Ectodermal cell (in vitro differentiated cells): ENCODE measurements at regions not wholly inside any gene's neighbourhood (a gene's known extent, or its start where the extent isn't known, plus 50 kb on each side); places are given as distances from the start of the nearest gene placed in this dataset.

Source experiments
- H3K27ac ChIP-seq: 2 replicates; pipeline ENCODE4 v1.7.0; 2013; ENCODE audit warnings: mild to moderate bottlenecking, low read depth, low read length; ENCODE audit not compliant: insufficient read depth, poor library complexity, severe bottlenecking
- H3K27me3 ChIP-seq: 2 replicates; pipeline ENCODE4 v1.7.0; 2013; ENCODE audit warnings: mild to moderate bottlenecking, low read length; ENCODE audit not compliant: insufficient read depth, control insufficient read depth, poor library complexity, severe bottlenecking
- H3K36me3 ChIP-seq: one replicate; pipeline ENCODE4 v1.7.0; 2013; ENCODE audit warnings: low read length; ENCODE audit not compliant: control insufficient read depth, insufficient read depth
- H3K4me1 ChIP-seq: one replicate; pipeline ENCODE4 v1.7.0; 2013; ENCODE audit warnings: low read length; ENCODE audit not compliant: control insufficient read depth, insufficient read depth
- H3K4me3 ChIP-seq: 2 replicates; pipeline ENCODE4 v1.7.0; 2013; ENCODE audit warnings: low read depth, low read length, control low read depth; ENCODE audit not compliant: insufficient read depth
- H3K9me3 ChIP-seq: 2 replicates; pipeline ENCODE4 v1.7.0; 2013; ENCODE audit warnings: mild to moderate bottlenecking, low read length, moderate library complexity; ENCODE audit not compliant: control insufficient read depth
- WGBS, 2 experiments: methylation state at CpG; one replicate each; pipeline ENCODE4 v1.1.7; 2013; ENCODE audit warnings: missing lambda C conversion rate in 2 of 2; 5-methylcytosine and 5-hydroxymethylcytosine counted together

GRCh38 chr10:58885146-58885545 is 291.3 kb upstream of the PHYHIPL start:
- WGBS, 2 experiments, result 92 to 94% methylated on average over 2 of the region's 3 CpGs
- Histone ChIP-seq H3K4me1 (no peaks in the 10 kb centered on the region), H3K36me3 (no peaks in the 10 kb centered on the region), H3K4me3 (no peak overlapping the region), H3K27me3 (no peaks in the 10 kb centered on the region), H3K9me3 (peaks cover 2% of the 10 kb centered on the region), H3K27ac (no peak overlapping the region)

DNA sequence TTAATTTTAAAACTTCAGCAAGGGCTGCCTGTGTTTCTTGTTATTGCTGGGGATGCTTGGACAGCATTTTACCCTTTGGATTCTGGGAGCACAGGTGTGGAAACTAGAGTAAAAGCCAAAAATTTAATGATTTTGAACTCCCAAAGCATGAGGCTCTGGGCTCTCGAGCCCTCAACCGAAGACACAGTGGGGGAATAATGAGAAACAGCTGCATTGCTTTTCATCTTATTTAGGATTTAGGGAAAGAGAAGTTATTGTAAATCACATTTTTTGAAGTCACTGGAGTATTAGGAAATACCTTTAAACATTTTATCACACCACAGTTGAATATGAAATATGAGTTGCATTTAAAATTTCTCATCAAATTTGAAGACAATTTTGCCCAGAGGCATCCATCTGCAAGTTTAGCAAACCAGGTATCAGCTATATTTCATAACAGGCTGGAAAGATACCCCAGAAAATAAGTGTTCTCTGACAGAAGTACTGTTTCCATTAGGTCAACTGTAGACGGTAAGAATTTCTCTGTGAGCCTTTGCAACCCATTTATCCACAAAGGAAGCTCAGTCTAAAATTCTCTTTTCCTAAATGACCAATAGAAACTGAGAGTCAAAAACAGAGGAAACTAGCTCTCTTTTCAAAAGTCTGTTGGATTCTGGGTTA is 290.6 kb upstream of the PHYHIPL start:
- Histone ChIP-seq H3K9me3 (peaks cover 2% of the 10 kb centered on the region), H3K4me1 (no peaks in the 10 kb centered on the region), H3K27ac (no peak overlapping the region), H3K36me3 (no peaks in the 10 kb centered on the region), H3K4me3 (no peak overlapping the region), H3K27me3 (no peaks in the 10 kb centered on the region)
- 93 to 94% methylated on average over 3 of the region's 3 CpGs for WGBS, 2 experiments

GRCh38 chr10:58886406-58886805 is 290.0 kb upstream of the PHYHIPL start:
- no peaks in the 10 kb centered on the region for H3K27me3 ChIP-seq
- no peaks in the 10 kb centered on the region for H3K36me3 ChIP-seq
- H3K9me3 ChIP-seq, result peaks cover 2% of the 10 kb centered on the region
- H3K4me3 ChIP-seq, result no peak overlapping the region
- H3K4me1 ChIP-seq, result no peaks in the 10 kb centered on the region
- H3K27ac ChIP-seq, result no peak overlapping the region
- whole genome bisulfite sequencing, 2 experiments, result 86 to 96% methylated on average over 1 to 2 of the region's 2 CpGs

DNA sequence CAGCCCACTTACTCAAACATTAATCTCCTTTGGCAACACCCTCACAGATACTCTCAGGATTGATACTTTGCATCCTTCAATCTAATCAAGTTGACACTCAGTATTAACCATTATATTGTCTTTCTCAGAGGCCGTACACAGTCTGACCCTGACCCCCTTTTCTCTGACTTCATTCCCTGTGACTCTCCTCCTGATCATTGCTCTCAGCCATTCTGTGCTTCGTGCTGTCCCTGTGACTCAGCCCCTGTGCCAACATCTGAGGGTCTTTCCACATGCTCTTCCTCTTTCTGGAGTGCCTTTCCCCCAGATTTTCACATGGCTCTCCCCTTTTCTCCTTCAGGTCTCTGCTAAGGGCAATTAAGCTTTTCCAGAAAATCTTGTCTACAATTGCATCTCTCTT is 289.0 kb upstream of the PHYHIPL start:
- no peaks in the 10 kb centered on the region for H3K36me3 ChIP-seq
- no peaks in the 10 kb centered on the region for H3K9me3 ChIP-seq
- no peak overlapping the region for H3K27ac ChIP-seq
- no peaks in the 10 kb centered on the region for H3K27me3 ChIP-seq
- no peaks in the 10 kb centered on the region for H3K4me1 ChIP-seq
- H3K4me3 ChIP-seq, result no peak overlapping the region
- 89 to 90% methylated on average over 2 of the region's 2 CpGs for WGBS, 2 experiments

- no peak overlapping the region for H3K4me3 ChIP-seq
- H3K4me1 ChIP-seq, result no peaks in the 10 kb centered on the region
- whole genome bisulfite sequencing, 2 experiments, result 78% methylated on average over 3 of the region's 3 CpGs
- no peaks in the 10 kb centered on the region for H3K36me3 ChIP-seq
- no peak overlapping the region for H3K27ac ChIP-seq
- no peaks in the 10 kb centered on the region for H3K9me3 ChIP-seq
- no peaks in the 10 kb centered on the region for H3K27me3 ChIP-seq
Measured at GRCh38 chr10:58888957-58889356, 287.5 kb upstream of the PHYHIPL start.

- no peak overlapping the region for H3K27ac ChIP-seq
- H3K4me3 ChIP-seq, result no peak overlapping the region
- no peaks in the 10 kb centered on the region for H3K4me1 ChIP-seq
- H3K27me3 ChIP-seq, result no peaks in the 10 kb centered on the region
- 74 to 88% methylated on average over 3 of the region's 3 CpGs for WGBS, 2 experiments
- H3K36me3 ChIP-seq, result no peaks in the 10 kb centered on the region
- no peaks in the 10 kb centered on the region for H3K9me3 ChIP-seq
Measured at GRCh38 chr10:58892031-58892531, 284.4 kb upstream of the PHYHIPL start.

- H3K4me3 ChIP-seq, result no peak overlapping the region
- no peaks in the 10 kb centered on the region for H3K36me3 ChIP-seq
- H3K9me3 ChIP-seq, result no peaks in the 10 kb centered on the region
- H3K4me1 ChIP-seq, result no peaks in the 10 kb centered on the region
- H3K27me3 ChIP-seq, result no peaks in the 10 kb centered on the region
- WGBS, 2 experiments, result 69 to 91% methylated on average over 2 of the region's 2 CpGs
- no peak overlapping the region for H3K27ac ChIP-seq
Measured at GRCh38 chr10:58894929-58895328, 281.5 kb upstream of the PHYHIPL start.

GRCh38 chr10:58896229-58896628 is 280.2 kb upstream of the PHYHIPL start:
- no peak overlapping the region for H3K27ac ChIP-seq
- H3K4me3 ChIP-seq, result no peak overlapping the region
- 77 to 92% methylated on average over 1 of the region's 1 CpG for WGBS, 2 experiments
- no peaks in the 10 kb centered on the region for H3K9me3 ChIP-seq
- H3K27me3 ChIP-seq, result no peaks in the 10 kb centered on the region
- H3K36me3 ChIP-seq, result no peaks in the 10 kb centered on the region
- no peaks in the 10 kb centered on the region for H3K4me1 ChIP-seq

GRCh38 chr10:58897236-58897635 is 279.2 kb upstream of the PHYHIPL start:
- H3K36me3 ChIP-seq, result no peaks in the 10 kb centered on the region
- H3K27ac ChIP-seq, result no peak overlapping the region
- H3K27me3 ChIP-seq, result no peaks in the 10 kb centered on the region
- no peak overlapping the region for H3K4me3 ChIP-seq
- no peaks in the 10 kb centered on the region for H3K4me1 ChIP-seq
- H3K9me3 ChIP-seq, result no peaks in the 10 kb centered on the region

- Histone ChIP-seq H3K27me3 (no peaks in the 10 kb centered on the region), H3K4me1 (no peaks in the 10 kb centered on the region), H3K9me3 (no peaks in the 10 kb centered on the region), H3K27ac (no peak overlapping the region), H3K36me3 (no peaks in the 10 kb centered on the region), H3K4me3 (no peak overlapping the region)
Measured at GRCh38 chr10:58897708-58898107, 278.7 kb upstream of the PHYHIPL start.
